Uterus (tissue), 3 donors: ENCODE measurements at regions not wholly inside any gene's neighbourhood (a gene's known extent, or its start where the extent isn't known, plus 50 kb on each side); places are given as distances from the start of the nearest gene placed in this dataset.

Experiments used
- DNase-seq, 2 donors: peaks; one replicate each; pipeline ENCODE4 v3.0.0-alpha.2; 2019 to 2020
- H3K27ac ChIP-seq, 2 donors: fragments of 200-600 bp; sonication (generic); 1 replicate in 1 of 2; 2 replicates in 1 of 2; pipeline ENCODE4 v1.5.1; 2016 to 2018
- H3K27me3 ChIP-seq, 2 donors: fragments of 200-600 bp; sonication (generic); one replicate each; pipeline ENCODE4 v1.5.1; 2018 to 2019; ENCODE audit warnings: control low read depth in 1 of 2
- H3K36me3 ChIP-seq, 2 donors: fragments of 200-600 bp; sonication (generic); one replicate each; pipeline ENCODE4 v1.5.1; 2019; ENCODE audit warnings: control low read depth in 1 of 2
- H3K4me1 ChIP-seq, 2 donors: fragments of 200-600 bp; sonication (generic); one replicate each; pipeline ENCODE4 v1.5.1; 2018 to 2019; ENCODE audit warnings: control low read depth in 1 of 2
- H3K4me3 ChIP-seq, 2 donors: fragments of 200-600 bp; sonication (generic); 1 replicate in 1 of 2; 2 replicates in 1 of 2; pipeline ENCODE4 v1.5.1; 2018 to 2019; ENCODE audit warnings: mild to moderate bottlenecking in 1 of 2
- H3K9me3 ChIP-seq, 2 donors: fragments of 200-600 bp; sonication (generic); one replicate each; pipeline ENCODE4 v1.5.1; 2019; ENCODE audit warnings: control low read depth in 1 of 2
- CTCF ChIP-seq, 4 experiments: fragments of 200-600 bp in 2 of 4; fragments of 450-650 bp in 2 of 4; sonication (generic) in 2 of 4; IDR thresholded peaks; one replicate each; pipeline ENCODE4 v1.5.1; 2016 to 2019; ENCODE audit warnings: antibody characterized with exemption in 4 of 4, mild to moderate bottlenecking in 2 of 4, moderate library complexity in 1 of 4
- POLR2A ChIP-seq, 2 donors: fragments of 450-650 bp; IDR thresholded peaks; one replicate each; pipeline ENCODE4 v1.6.1; 2016; ENCODE audit warnings: antibody characterized with exemption in 2 of 2, mild to moderate bottlenecking in 1 of 2, moderate library complexity in 1 of 2
- intact Hi-C: fragments of 100-400 bp; cut with DNase I; formaldehyde crosslinking; loops from one replicate; pipeline ENCODE4 v1.15.1; 2023; ENCODE audit warnings: low total_unique reads
- donor health status: DM: yes; HTN: yes; CAD: no.

- Histone ChIP-seq H3K27ac (no peak overlapping the region), H3K27me3 (no peaks in the 10 kb centered on the region), H3K36me3 (no peaks in the 10 kb centered on the region), H3K4me3 (no peak overlapping the region), H3K9me3 (no peaks in the 10 kb centered on the region), H3K4me1 (no peaks in the 10 kb centered on the region)
- TF ChIP-seq POLR2A (IDR thresholded peaks at IDR 0.05) (no peak), CTCF (IDR thresholded peaks at IDR 0.05) (no peak)
- no peak for DNase-seq
- intact Hi-C loops = no loop called here
Observed at GRCh38 chr13:21782736-21783135, 111.9 kb downstream of the FGF9 start.

- Histone ChIP-seq H3K9me3 (no peaks in the 10 kb centered on the region), H3K27me3 (no peaks in the 10 kb centered on the region), H3K4me1 (no peaks in the 10 kb centered on the region), H3K27ac (no peak overlapping the region), H3K36me3 (no peaks in the 10 kb centered on the region), H3K4me3 (no peak overlapping the region)
- DNase-seq = no peak
- TF ChIP-seq POLR2A (IDR thresholded peaks at IDR 0.05) (no peak), CTCF (IDR thresholded peaks at IDR 0.05) (no peak)
- intact Hi-C loops = no loop called here
Observed at GRCh38 chr13:21785990-21786389, 115.1 kb downstream of the FGF9 start.

GRCh38 chr13:21796066-21796465, 125.2 kb downstream of the FGF9 start:
- no peak for TF ChIP-seq CTCF (IDR thresholded peaks at IDR 0.05)
- no peak for TF ChIP-seq POLR2A (IDR thresholded peaks at IDR 0.05)
- Histone ChIP-seq H3K4me3 (no peak overlapping the region), H3K27ac (no peak overlapping the region), H3K27me3 (no peaks in the 10 kb centered on the region), H3K9me3 (no peaks in the 10 kb centered on the region), H3K4me1 (no peaks in the 10 kb centered on the region), H3K36me3 (no peaks in the 10 kb centered on the region)
- no peak for DNase-seq
- intact Hi-C loops = no loop called here

- DNase-seq = no peak
- no peak overlapping the region for H3K4me3 ChIP-seq
- no peaks in the 10 kb centered on the region for H3K4me1 ChIP-seq
- no peak overlapping the region for H3K27ac ChIP-seq
- no peak for TF ChIP-seq POLR2A (IDR thresholded peaks at IDR 0.05)
- TF ChIP-seq CTCF (IDR thresholded peaks at IDR 0.05) = no peak
- H3K36me3 ChIP-seq = no peaks in the 10 kb centered on the region
- intact Hi-C loops = no loop called here
- H3K9me3 ChIP-seq = no peaks in the 10 kb centered on the region
- H3K27me3 ChIP-seq = no peaks in the 10 kb centered on the region
Observed at GRCh38 chr13:21796775-21797514, 126.1 kb downstream of the FGF9 start.

- Histone ChIP-seq H3K27me3 (no peaks in the 10 kb centered on the region), H3K4me1 (no peaks in the 10 kb centered on the region), H3K27ac (no peak overlapping the region), H3K9me3 (no peaks in the 10 kb centered on the region), H3K36me3 (no peaks in the 10 kb centered on the region), H3K4me3 (no peak overlapping the region)
- intact Hi-C loops = no loop called here
- TF ChIP-seq POLR2A (IDR thresholded peaks at IDR 0.05) = no peak
- TF ChIP-seq CTCF (IDR thresholded peaks at IDR 0.05) = no peak
- DNase-seq = no peak
Observed at GRCh38 chr13:21797736-21798135, 126.9 kb downstream of the FGF9 start.
